ENCODE measurements at regions not wholly inside any gene's neighbourhood (a gene's known extent, or its start where the extent isn't known, plus 50 kb on each side); places are given as distances from the start of the nearest gene placed in this dataset.
"Not testable (repeated sequence)": the region's sequence is repeated elsewhere in the genome, so short reads cannot be mapped to it uniquely, and the experiment has no call there.

GRCh38 chr9:65386191-65386590 is 101.2 kb upstream of the FOXD4L5 start:
- H3K27me3 ChIP-seq (replicated peaks in 1 of 4; ENCODE audit: control extremely low read depth in 1 of 4, control insufficient read depth in 3 of 4, insufficient read depth in 4 of 4, low read length in 3 of 4); POLR2A ChIA-PET; H3K9me3 Mint-ChIP-seq (ENCODE audit: insufficient read depth); H3K36me3 ChIP-seq (replicated peaks in 1 of 2; ENCODE audit: control extremely low read depth in 1 of 2, control insufficient read depth in 1 of 2, extremely low read depth in 1 of 2, insufficient read depth in 2 of 2, low read length in 1 of 2); H3K4me3 ChIP-seq (ENCODE audit: control extremely low read depth in 1 of 5, extremely low read depth in 1 of 5, insufficient read depth in 1 of 5, low read depth in 2 of 5, low read length in 4 of 5); H2AFZ ChIP-seq (ENCODE audit: insufficient read depth, low read depth, low read length, poor library complexity, severe bottlenecking); DNase-seq; ATAC-seq (ENCODE audit: low read depth); H3K27ac Mint-ChIP-seq; CTCF ChIA-PET; H3K4me1 ChIP-seq (ENCODE audit: control insufficient read depth in 2 of 2, insufficient read depth in 2 of 2, low read length in 2 of 2); H3K27me3 Mint-ChIP-seq; H3K9ac ChIP-seq (ENCODE audit: low read length); H3K79me2 ChIP-seq (ENCODE audit: control insufficient read depth, insufficient read depth, low read length); H3K27ac ChIP-seq (ENCODE audit: low read length in 2 of 2); H4K20me1 ChIP-seq (ENCODE audit: control insufficient read depth, insufficient read depth, low read length, poor library complexity, severe bottlenecking); intact Hi-C loops (cut with micrococcal nuclease); H3K4me3 Mint-ChIP-seq; H3K4me1 Mint-ChIP-seq; H3K4me2 ChIP-seq (replicated peaks; ENCODE audit: low read depth, low read length, poor library complexity, severe bottlenecking): not testable (repeated sequence)
- peaks cover 0 to 46% (median 0%) of the 10 kb centered on the region in 3 donors for H3K9me3 ChIP-seq (ENCODE audit: control extremely low read depth in 1 of 3, control insufficient read depth in 2 of 3, insufficient read depth in 1 of 3, low read length in 2 of 3)
- 75% methylated on average over 11 of the region's 18 CpGs for WGBS (ENCODE audit: insufficient coverage)

GRCh38 chr9:65385655-65386024 is 100.6 kb upstream of the FOXD4L5 start:
- ATAC-seq (ENCODE audit: low read depth); H3K27ac ChIP-seq (ENCODE audit: low read length in 2 of 2); H3K9ac ChIP-seq (ENCODE audit: low read length); H3K4me3 Mint-ChIP-seq; H4K20me1 ChIP-seq (ENCODE audit: control insufficient read depth, insufficient read depth, low read length, poor library complexity, severe bottlenecking); DNase-seq; intact Hi-C loops (cut with micrococcal nuclease); H3K79me2 ChIP-seq (ENCODE audit: control insufficient read depth, insufficient read depth, low read length); H3K27me3 Mint-ChIP-seq; H3K4me3 ChIP-seq (ENCODE audit: control extremely low read depth in 1 of 5, extremely low read depth in 1 of 5, insufficient read depth in 1 of 5, low read depth in 2 of 5, low read length in 4 of 5); H3K36me3 ChIP-seq (replicated peaks in 1 of 2; ENCODE audit: control extremely low read depth in 1 of 2, control insufficient read depth in 1 of 2, extremely low read depth in 1 of 2, insufficient read depth in 2 of 2, low read length in 1 of 2); H3K9me3 Mint-ChIP-seq (ENCODE audit: insufficient read depth); H3K27ac Mint-ChIP-seq; H3K4me1 Mint-ChIP-seq; H3K4me2 ChIP-seq (replicated peaks; ENCODE audit: low read depth, low read length, poor library complexity, severe bottlenecking); H2AFZ ChIP-seq (ENCODE audit: insufficient read depth, low read depth, low read length, poor library complexity, severe bottlenecking); CTCF ChIA-PET; H3K4me1 ChIP-seq (ENCODE audit: control insufficient read depth in 2 of 2, insufficient read depth in 2 of 2, low read length in 2 of 2); POLR2A ChIA-PET; H3K27me3 ChIP-seq (replicated peaks in 1 of 4; ENCODE audit: control extremely low read depth in 1 of 4, control insufficient read depth in 3 of 4, insufficient read depth in 4 of 4, low read length in 3 of 4): not testable (repeated sequence)
- 70% methylated on average over 15 of the region's 22 CpGs for WGBS (ENCODE audit: insufficient coverage)
- peaks cover 0 to 40% (median 0%) of the 10 kb centered on the region in 3 donors for H3K9me3 ChIP-seq (ENCODE audit: control extremely low read depth in 1 of 3, control insufficient read depth in 2 of 3, insufficient read depth in 1 of 3, low read length in 2 of 3)

- H3K4me3 Mint-ChIP-seq; H3K4me2 ChIP-seq (replicated peaks; ENCODE audit: low read depth, low read length, poor library complexity, severe bottlenecking); DNase-seq; H2AFZ ChIP-seq (ENCODE audit: insufficient read depth, low read depth, low read length, poor library complexity, severe bottlenecking); intact Hi-C loops (cut with micrococcal nuclease); H3K36me3 ChIP-seq (replicated peaks in 1 of 2; ENCODE audit: control extremely low read depth in 1 of 2, control insufficient read depth in 1 of 2, extremely low read depth in 1 of 2, insufficient read depth in 2 of 2, low read length in 1 of 2); H3K4me1 Mint-ChIP-seq; ATAC-seq (ENCODE audit: low read depth); H3K27ac Mint-ChIP-seq; CTCF ChIA-PET; H3K9ac ChIP-seq (ENCODE audit: low read length); H3K27me3 Mint-ChIP-seq; H3K27ac ChIP-seq (ENCODE audit: low read length in 2 of 2); H3K4me3 ChIP-seq (ENCODE audit: control extremely low read depth in 1 of 5, extremely low read depth in 1 of 5, insufficient read depth in 1 of 5, low read depth in 2 of 5, low read length in 4 of 5); H4K20me1 ChIP-seq (ENCODE audit: control insufficient read depth, insufficient read depth, low read length, poor library complexity, severe bottlenecking); POLR2A ChIA-PET; H3K79me2 ChIP-seq (ENCODE audit: control insufficient read depth, insufficient read depth, low read length); H3K4me1 ChIP-seq (ENCODE audit: control insufficient read depth in 2 of 2, insufficient read depth in 2 of 2, low read length in 2 of 2); H3K27me3 ChIP-seq (replicated peaks in 1 of 4; ENCODE audit: control extremely low read depth in 1 of 4, control insufficient read depth in 3 of 4, insufficient read depth in 4 of 4, low read length in 3 of 4); H3K9me3 Mint-ChIP-seq (ENCODE audit: insufficient read depth): not testable (repeated sequence)
- peaks cover 0 to 38% (median 0%) of the 10 kb centered on the region in 3 donors for H3K9me3 ChIP-seq (ENCODE audit: control extremely low read depth in 1 of 3, control insufficient read depth in 2 of 3, insufficient read depth in 1 of 3, low read length in 2 of 3)
- WGBS (ENCODE audit: insufficient coverage): 70% methylated on average over 55 of the region's 61 CpGs
Observed at GRCh38 chr9:65384759-65385654, 100.0 kb upstream of the FOXD4L5 start.

- H3K27ac Mint-ChIP-seq: not testable (repeated sequence)
- 75% methylated on average over 8 of the region's 11 CpGs for WGBS (ENCODE audit: insufficient coverage)
Observed at GRCh38 chr9:65384066-65384465, 99.1 kb upstream of the FOXD4L5 start.

More at GRCh38 chr9:65384066-65384465, 99.1 kb upstream of the FOXD4L5 start:
- H3K27ac ChIP-seq (ENCODE audit: low read length in 2 of 2); H3K4me1 ChIP-seq (ENCODE audit: control insufficient read depth in 2 of 2, insufficient read depth in 2 of 2, low read length in 2 of 2); H3K79me2 ChIP-seq (ENCODE audit: control insufficient read depth, insufficient read depth, low read length); H3K36me3 ChIP-seq (replicated peaks in 1 of 2; ENCODE audit: control extremely low read depth in 1 of 2, control insufficient read depth in 1 of 2, extremely low read depth in 1 of 2, insufficient read depth in 2 of 2, low read length in 1 of 2); H3K4me2 ChIP-seq (replicated peaks; ENCODE audit: low read depth, low read length, poor library complexity, severe bottlenecking); H3K4me3 ChIP-seq (ENCODE audit: control extremely low read depth in 1 of 5, extremely low read depth in 1 of 5, insufficient read depth in 1 of 5, low read depth in 2 of 5, low read length in 4 of 5); ATAC-seq (ENCODE audit: low read depth); H3K9ac ChIP-seq (ENCODE audit: low read length); H3K9me3 Mint-ChIP-seq (ENCODE audit: insufficient read depth); DNase-seq; CTCF ChIA-PET; H4K20me1 ChIP-seq (ENCODE audit: control insufficient read depth, insufficient read depth, low read length, poor library complexity, severe bottlenecking); H3K27me3 ChIP-seq (replicated peaks in 1 of 4; ENCODE audit: control extremely low read depth in 1 of 4, control insufficient read depth in 3 of 4, insufficient read depth in 4 of 4, low read length in 3 of 4); POLR2A ChIA-PET; H3K4me3 Mint-ChIP-seq; H3K4me1 Mint-ChIP-seq; H3K27me3 Mint-ChIP-seq; intact Hi-C loops (cut with micrococcal nuclease); H2AFZ ChIP-seq (ENCODE audit: insufficient read depth, low read depth, low read length, poor library complexity, severe bottlenecking): not testable (repeated sequence)
- H3K9me3 ChIP-seq (ENCODE audit: control extremely low read depth in 1 of 3, control insufficient read depth in 2 of 3, insufficient read depth in 1 of 3, low read length in 2 of 3): peaks cover 0 to 31% (median 0%) of the 10 kb centered on the region in 3 donors

Data from B cell (primary cell).